Transverse colon (tissue), 4 donors: ENCODE measurements at regions not wholly inside any gene's neighbourhood (a gene's known extent, or its start where the extent isn't known, plus 50 kb on each side); places are given as distances from the start of the nearest gene placed in this dataset.

Source experiments
- DNase-seq: peaks from one replicate; pipeline ENCODE4 v3.0.0-alpha.2; 2019
- H3K27ac ChIP-seq, 4 donors: fragments of 200-600 bp; sonication (generic); 2 replicates each; pipeline ENCODE4 v1.5.1; 2016 to 2018; ENCODE audit warnings: inconsistent platforms in 4 of 4
- H3K27me3 ChIP-seq: fragments of 200-600 bp; sonication (generic); 2 replicates; pipeline ENCODE4 v1.5.1; 2017; ENCODE audit warnings: inconsistent platforms
- H3K36me3 ChIP-seq, 4 donors: fragments of 200-600 bp; sonication (generic); 2 replicates each; pipeline ENCODE4 v1.5.1; 2017 to 2019; ENCODE audit warnings: inconsistent platforms in 4 of 4
- H3K4me1 ChIP-seq, 4 donors: fragments of 200-600 bp; sonication (generic); 2 replicates each; pipeline ENCODE4 v1.5.1; 2017 to 2020; ENCODE audit warnings: inconsistent platforms in 4 of 4
- H3K4me3 ChIP-seq, 4 donors: fragments of 200-600 bp; sonication (generic); 1 replicate in 1 of 4; 2 replicates in 3 of 4; pipeline versions ENCODE4 v1.5.1 to v1.6.1; 2017 to 2019; ENCODE audit warnings: inconsistent platforms in 4 of 4
- H3K9me3 ChIP-seq, 2 donors: fragments of 200-600 bp; sonication (generic); 2 replicates each; pipeline ENCODE4 v1.5.1; 2017 to 2019; ENCODE audit warnings: inconsistent platforms in 2 of 2
- CTCF ChIP-seq, 5 experiments: fragments of 200-600 bp in 3 of 5; fragments of 450-650 bp in 2 of 5; sonication (generic) in 3 of 5; IDR thresholded peaks; 1 replicate in 2 of 5; 2 replicates in 3 of 5; pipeline ENCODE4 v1.5.1; 2016 to 2017; ENCODE audit warnings: antibody characterized with exemption in 5 of 5, inconsistent platforms in 3 of 5, mild to moderate bottlenecking in 2 of 5, moderate library complexity in 1 of 5
- EP300 ChIP-seq: sonication (generic); formaldehyde crosslinking; IDR thresholded peaks from one replicate; pipeline ENCODE4 v1.6.1; 2017; ENCODE audit warnings: antibody characterized with exemption, low read depth
- POLR2A ChIP-seq: fragments of 450-650 bp; IDR thresholded peaks from one replicate; pipeline ENCODE4 v1.6.1; 2016; ENCODE audit warnings: antibody characterized with exemption, mild to moderate bottlenecking, moderate library complexity
- POLR2AphosphoS5 ChIP-seq, 3 donors: sonication (generic); formaldehyde crosslinking; IDR thresholded peaks; one replicate each; pipeline ENCODE4 v1.6.1; 2016; ENCODE audit warnings: antibody characterized with exemption in 3 of 3
- WGBS, 2 donors: methylation state at CpG; one replicate each; pipeline ENCODE4 v1.1.5; 2018; ENCODE audit warnings: low coverage in 1 of 2; 5-methylcytosine and 5-hydroxymethylcytosine counted together
- in situ Hi-C, 4 donors: fragments of 200-750 bp; cut with MboI; loops; one replicate each; pipeline versions ENCODE4 v1.15.0 to v1.15.1; 2017; ENCODE audit warnings: low sequenced_read_pairs in 3 of 4, low pct_ligation_motif_present in 1 of 4, low pct_unique_long_range_greater_than_20kb in 1 of 4
- intact Hi-C: fragments of 100-400 bp; cut with DNase I; formaldehyde crosslinking; loops from one replicate; pipeline ENCODE4 v1.15.1; 2023; ENCODE audit warnings: low total_unique reads

GRCh38 chr5:56291661-56292374, 58.7 kb upstream of the ANKRD55 start:
- H3K27ac ChIP-seq: no peak overlapping the region

GRCh38 chr5:56291079-56291643, 58.0 kb upstream of the ANKRD55 start:
- intact Hi-C loops: no loop called here
- no peak overlapping the region for H3K27ac ChIP-seq
- WGBS, 2 donors: 100% methylated on average over 1 of the region's 1 CpG
- in situ Hi-C loops: no loop called here
- H3K9me3 ChIP-seq: no peaks in the 10 kb centered on the region
- H3K4me1 ChIP-seq: no peaks in the 10 kb centered on the region
- no peak for DNase-seq
- H3K4me3 ChIP-seq: no peak overlapping the region
- no peaks in the 10 kb centered on the region for H3K27me3 ChIP-seq
- TF ChIP-seq POLR2AphosphoS5 (IDR thresholded peaks at IDR 0.05) (no peak), EP300 (no peak), POLR2A (no peak), CTCF (IDR thresholded peaks at IDR 0.05) (no peak)
- H3K36me3 ChIP-seq: no peaks in the 10 kb centered on the region

More at GRCh38 chr5:56291661-56292374, 58.7 kb upstream of the ANKRD55 start:
- no peaks in the 10 kb centered on the region for H3K27me3 ChIP-seq
- no peak overlapping the region for H3K4me3 ChIP-seq
- in situ Hi-C loops (no loop called here), intact Hi-C loops (no loop called here)
- H3K36me3 ChIP-seq: no peaks in the 10 kb centered on the region
- TF ChIP-seq POLR2AphosphoS5 (IDR thresholded peaks at IDR 0.05): no peak
- TF ChIP-seq CTCF (IDR thresholded peaks at IDR 0.05): no peak
- no peak for TF ChIP-seq EP300
- TF ChIP-seq POLR2A: no peak
- no peak for DNase-seq
- WGBS, 2 donors: 73 to 85% methylated on average over 3 of the region's 3 CpGs
- no peaks in the 10 kb centered on the region for H3K4me1 ChIP-seq
- no peaks in the 10 kb centered on the region for H3K9me3 ChIP-seq

GRCh38 chr5:56290378-56291078, 57.4 kb upstream of the ANKRD55 start:
- Histone ChIP-seq H3K36me3 (no peaks in the 10 kb centered on the region), H3K27ac (no peak overlapping the region), H3K4me1 (no peaks in the 10 kb centered on the region), H3K9me3 (no peaks in the 10 kb centered on the region), H3K27me3 (no peaks in the 10 kb centered on the region), H3K4me3 (no peak overlapping the region)
- in situ Hi-C loops (no loop called here), intact Hi-C loops (no loop called here)
- DNase-seq: no peak
- WGBS, 2 donors: 64 to 78% methylated on average over 4 of the region's 4 CpGs
- TF ChIP-seq EP300 (no peak), CTCF (IDR thresholded peaks at IDR 0.05) (no peak)

GRCh38 chr5:56289602-56289987, 56.5 kb upstream of the ANKRD55 start:
- H3K27ac ChIP-seq: no peak overlapping the region
- no peak overlapping the region for H3K4me3 ChIP-seq
- H3K27me3 ChIP-seq: no peaks in the 10 kb centered on the region
- no peaks in the 10 kb centered on the region for H3K4me1 ChIP-seq
- TF ChIP-seq EP300 (no peak), POLR2A (no peak), POLR2AphosphoS5 (IDR thresholded peaks at IDR 0.05) (no peak), CTCF (IDR thresholded peaks at IDR 0.05) (no peak)
- in situ Hi-C loops (no loop called here), intact Hi-C loops (no loop called here)
- DNase-seq: no peak
- H3K9me3 ChIP-seq: no peaks in the 10 kb centered on the region
- H3K36me3 ChIP-seq: no peaks in the 10 kb centered on the region
